ENCODE measurements at regions not wholly inside any gene's neighbourhood (a gene's known extent, or its start where the extent isn't known, plus 50 kb on each side); places are given as distances from the start of the nearest gene placed in this dataset.

DNA sequence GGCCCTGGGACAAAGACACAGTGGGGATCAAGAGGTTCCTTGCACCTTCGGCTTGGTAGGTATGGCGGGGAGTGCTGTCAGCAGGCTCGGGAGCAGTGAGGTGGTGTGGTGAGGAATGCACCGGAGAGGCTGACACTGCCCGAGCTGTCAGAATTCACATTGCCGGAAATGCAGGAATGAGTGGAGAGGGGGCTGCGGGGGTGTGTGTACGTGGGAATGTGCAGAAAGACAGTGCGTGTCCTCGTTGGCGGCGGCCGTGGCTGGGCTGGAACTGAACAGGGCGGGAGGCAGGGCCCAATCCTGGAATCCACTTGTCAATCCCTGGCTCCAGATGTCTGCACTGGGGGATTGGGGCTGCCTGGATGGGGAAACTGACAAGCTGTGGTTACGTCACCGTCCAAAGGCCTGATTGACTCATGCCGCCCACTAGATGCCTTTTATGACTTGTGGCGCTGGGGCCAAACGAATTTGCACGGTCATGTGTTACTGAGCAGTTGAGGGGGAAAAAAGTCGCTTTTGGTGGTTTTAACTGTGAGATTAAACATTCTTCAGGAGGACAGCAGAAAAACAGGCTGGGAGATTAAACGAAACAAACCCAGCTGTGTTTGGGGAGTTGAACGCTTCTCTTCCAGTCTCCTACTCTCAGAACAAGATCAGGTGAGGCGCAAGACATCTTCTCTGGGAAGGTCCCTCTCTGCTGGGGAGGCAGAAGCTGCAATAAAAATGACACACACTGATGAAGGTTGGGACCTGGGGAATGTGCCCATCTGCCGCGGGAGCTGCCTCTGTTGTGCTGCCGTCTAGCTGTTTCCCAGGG lies 189.4 kb upstream of the GLI2 start (continued):
- TF ChIP-seq, protein P1, sequence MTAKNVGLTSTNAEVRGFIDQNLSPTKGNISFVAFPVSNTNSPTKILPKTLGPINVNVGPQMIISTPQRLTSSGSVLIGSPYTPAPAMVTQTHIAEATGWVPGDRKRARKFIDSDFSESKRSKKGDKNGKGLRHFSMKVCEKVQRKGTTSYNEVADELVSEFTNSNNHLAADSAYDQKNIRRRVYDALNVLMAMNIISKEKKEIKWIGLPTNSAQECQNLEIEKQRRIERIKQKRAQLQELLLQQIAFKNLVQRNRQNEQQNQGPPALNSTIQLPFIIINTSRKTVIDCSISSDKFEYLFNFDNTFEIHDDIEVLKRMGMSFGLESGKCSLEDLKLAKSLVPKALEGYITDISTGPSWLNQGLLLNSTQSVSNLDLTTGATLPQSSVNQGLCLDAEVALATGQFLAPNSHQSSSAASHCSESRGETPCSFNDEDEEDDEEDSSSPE (CRISPR knock-in tag; IDR thresholded peaks at IDR 0.05), result peak; percentile 80
- TF ChIP-seq, protein P2, sequence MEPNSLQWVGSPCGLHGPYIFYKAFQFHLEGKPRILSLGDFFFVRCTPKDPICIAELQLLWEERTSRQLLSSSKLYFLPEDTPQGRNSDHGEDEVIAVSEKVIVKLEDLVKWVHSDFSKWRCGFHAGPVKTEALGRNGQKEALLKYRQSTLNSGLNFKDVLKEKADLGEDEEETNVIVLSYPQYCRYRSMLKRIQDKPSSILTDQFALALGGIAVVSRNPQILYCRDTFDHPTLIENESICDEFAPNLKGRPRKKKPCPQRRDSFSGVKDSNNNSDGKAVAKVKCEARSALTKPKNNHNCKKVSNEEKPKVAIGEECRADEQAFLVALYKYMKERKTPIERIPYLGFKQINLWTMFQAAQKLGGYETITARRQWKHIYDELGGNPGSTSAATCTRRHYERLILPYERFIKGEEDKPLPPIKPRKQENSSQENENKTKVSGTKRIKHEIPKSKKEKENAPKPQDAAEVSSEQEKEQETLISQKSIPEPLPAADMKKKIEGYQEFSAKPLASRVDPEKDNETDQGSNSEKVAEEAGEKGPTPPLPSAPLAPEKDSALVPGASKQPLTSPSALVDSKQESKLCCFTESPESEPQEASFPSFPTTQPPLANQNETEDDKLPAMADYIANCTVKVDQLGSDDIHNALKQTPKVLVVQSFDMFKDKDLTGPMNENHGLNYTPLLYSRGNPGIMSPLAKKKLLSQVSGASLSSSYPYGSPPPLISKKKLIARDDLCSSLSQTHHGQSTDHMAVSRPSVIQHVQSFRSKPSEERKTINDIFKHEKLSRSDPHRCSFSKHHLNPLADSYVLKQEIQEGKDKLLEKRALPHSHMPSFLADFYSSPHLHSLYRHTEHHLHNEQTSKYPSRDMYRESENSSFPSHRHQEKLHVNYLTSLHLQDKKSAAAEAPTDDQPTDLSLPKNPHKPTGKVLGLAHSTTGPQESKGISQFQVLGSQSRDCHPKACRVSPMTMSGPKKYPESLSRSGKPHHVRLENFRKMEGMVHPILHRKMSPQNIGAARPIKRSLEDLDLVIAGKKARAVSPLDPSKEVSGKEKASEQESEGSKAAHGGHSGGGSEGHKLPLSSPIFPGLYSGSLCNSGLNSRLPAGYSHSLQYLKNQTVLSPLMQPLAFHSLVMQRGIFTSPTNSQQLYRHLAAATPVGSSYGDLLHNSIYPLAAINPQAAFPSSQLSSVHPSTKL (CRISPR knock-in tag; IDR thresholded peaks at IDR 0.05), result peak; percentile 86
- no peak for TF ChIP-seq GPN1 (CRISPR knock-in tag; IDR thresholded peaks at IDR 0.05; ENCODE audit: borderline replicate concordance)
- peak; percentile 67 for TF ChIP-seq NFE2L2 (IDR thresholded peaks at IDR 0.05; ENCODE audit: low read length)
- TF ChIP-seq, protein P3, sequence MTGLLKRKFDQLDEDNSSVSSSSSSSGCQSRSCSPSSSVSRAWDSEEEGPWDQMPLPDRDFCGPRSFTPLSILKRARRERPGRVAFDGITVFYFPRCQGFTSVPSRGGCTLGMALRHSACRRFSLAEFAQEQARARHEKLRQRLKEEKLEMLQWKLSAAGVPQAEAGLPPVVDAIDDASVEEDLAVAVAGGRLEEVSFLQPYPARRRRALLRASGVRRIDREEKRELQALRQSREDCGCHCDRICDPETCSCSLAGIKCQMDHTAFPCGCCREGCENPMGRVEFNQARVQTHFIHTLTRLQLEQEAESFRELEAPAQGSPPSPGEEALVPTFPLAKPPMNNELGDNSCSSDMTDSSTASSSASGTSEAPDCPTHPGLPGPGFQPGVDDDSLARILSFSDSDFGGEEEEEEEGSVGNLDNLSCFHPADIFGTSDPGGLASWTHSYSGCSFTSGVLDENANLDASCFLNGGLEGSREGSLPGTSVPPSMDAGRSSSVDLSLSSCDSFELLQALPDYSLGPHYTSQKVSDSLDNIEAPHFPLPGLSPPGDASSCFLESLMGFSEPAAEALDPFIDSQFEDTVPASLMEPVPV (CRISPR knock-in tag; IDR thresholded peaks at IDR 0.05), result peak; percentile 69
- TF ChIP-seq TMF1 (CRISPR knock-in tag; IDR thresholded peaks at IDR 0.05; ENCODE audit: low read depth), result no peak
- peak; percentile 99 for TF ChIP-seq MTA1 (CRISPR knock-in tag; IDR thresholded peaks at IDR 0.05; ENCODE audit: borderline replicate concordance)
- no peak for TF ChIP-seq CBFB (CRISPR knock-in tag; IDR thresholded peaks at IDR 0.05)
- TF ChIP-seq GFI1 (CRISPR knock-in tag; IDR thresholded peaks at IDR 0.05; ENCODE audit: borderline replicate concordance), result peak; percentile 81; the same call in 1 of the 2 replicates
- TF ChIP-seq, protein P4, sequence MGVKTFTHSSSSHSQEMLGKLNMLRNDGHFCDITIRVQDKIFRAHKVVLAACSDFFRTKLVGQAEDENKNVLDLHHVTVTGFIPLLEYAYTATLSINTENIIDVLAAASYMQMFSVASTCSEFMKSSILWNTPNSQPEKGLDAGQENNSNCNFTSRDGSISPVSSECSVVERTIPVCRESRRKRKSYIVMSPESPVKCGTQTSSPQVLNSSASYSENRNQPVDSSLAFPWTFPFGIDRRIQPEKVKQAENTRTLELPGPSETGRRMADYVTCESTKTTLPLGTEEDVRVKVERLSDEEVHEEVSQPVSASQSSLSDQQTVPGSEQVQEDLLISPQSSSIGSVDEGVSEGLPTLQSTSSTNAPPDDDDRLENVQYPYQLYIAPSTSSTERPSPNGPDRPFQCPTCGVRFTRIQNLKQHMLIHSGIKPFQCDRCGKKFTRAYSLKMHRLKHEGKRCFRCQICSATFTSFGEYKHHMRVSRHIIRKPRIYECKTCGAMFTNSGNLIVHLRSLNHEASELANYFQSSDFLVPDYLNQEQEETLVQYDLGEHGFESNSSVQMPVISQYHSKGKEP (CRISPR knock-in tag; IDR thresholded peaks at IDR 0.05), result no peak
- no peak; the same call in 1 of the 2 replicates for TF ChIP-seq SALL2 (CRISPR knock-in tag; IDR thresholded peaks at IDR 0.05)
- peak; percentile 82 for TF ChIP-seq ARNT2 (CRISPR knock-in tag; IDR thresholded peaks at IDR 0.05; ENCODE audit: low read depth)
- TF ChIP-seq, protein P5, sequence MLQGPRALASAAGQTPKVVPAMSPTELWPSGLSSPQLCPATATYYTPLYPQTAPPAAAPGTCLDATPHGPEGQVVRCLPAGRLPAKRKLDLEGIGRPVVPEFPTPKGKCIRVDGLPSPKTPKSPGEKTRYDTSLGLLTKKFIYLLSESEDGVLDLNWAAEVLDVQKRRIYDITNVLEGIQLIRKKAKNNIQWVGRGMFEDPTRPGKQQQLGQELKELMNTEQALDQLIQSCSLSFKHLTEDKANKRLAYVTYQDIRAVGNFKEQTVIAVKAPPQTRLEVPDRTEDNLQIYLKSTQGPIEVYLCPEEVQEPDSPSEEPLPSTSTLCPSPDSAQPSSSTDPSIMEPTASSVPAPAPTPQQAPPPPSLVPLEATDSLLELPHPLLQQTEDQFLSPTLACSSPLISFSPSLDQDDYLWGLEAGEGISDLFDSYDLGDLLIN (CRISPR knock-in tag; IDR thresholded peaks at IDR 0.05; ENCODE audit: borderline replicate concordance), result peak; percentile 93; the same call in 1 of the 2 replicates
- TF ChIP-seq MLLT10 (CRISPR knock-in tag; IDR thresholded peaks at IDR 0.05), result no peak
- peak; percentile 58; the same call in 1 of the 2 replicates for TF ChIP-seq MIER2 (CRISPR knock-in tag; IDR thresholded peaks at IDR 0.05)
- TF ChIP-seq PAWR (CRISPR knock-in tag; IDR thresholded peaks at IDR 0.05; ENCODE audit: borderline replicate concordance), result no peak
- TF ChIP-seq ZNF12 (CRISPR knock-in tag; IDR thresholded peaks at IDR 0.05), result no peak
- peak; percentile 52; the same call in 1 of the 2 replicates for TF ChIP-seq ZFP36L1 (CRISPR knock-in tag; IDR thresholded peaks at IDR 0.05)
- TF ChIP-seq ZNF451 (CRISPR knock-in tag; IDR thresholded peaks at IDR 0.05), result 0 out of 2 replicates have a peak, but pooled peaks have one; percentile 26
